H1 (cell line): ENCODE measurements at regions not wholly inside any gene's neighbourhood (a gene's known extent, or its start where the extent isn't known, plus 50 kb on each side); places are given as distances from the start of the nearest gene placed in this dataset.

Source experiments
- TF ChIP-seq, protein P1 (sequence below): fragments of 300-600 bp; sonication (generic); IDR thresholded peaks from 2 replicates; pipeline ENCODE4 v1.7.1; 2012; ENCODE audit warnings: low read length, moderate library complexity, mild to moderate bottlenecking, inconsistent platforms; ENCODE audit not compliant: insufficient replicate concordance

GRCh38 chr19:28880735-28881401 is 332.1 kb downstream of the UQCRFS1 start (continued):
- TF ChIP-seq, protein P1, sequence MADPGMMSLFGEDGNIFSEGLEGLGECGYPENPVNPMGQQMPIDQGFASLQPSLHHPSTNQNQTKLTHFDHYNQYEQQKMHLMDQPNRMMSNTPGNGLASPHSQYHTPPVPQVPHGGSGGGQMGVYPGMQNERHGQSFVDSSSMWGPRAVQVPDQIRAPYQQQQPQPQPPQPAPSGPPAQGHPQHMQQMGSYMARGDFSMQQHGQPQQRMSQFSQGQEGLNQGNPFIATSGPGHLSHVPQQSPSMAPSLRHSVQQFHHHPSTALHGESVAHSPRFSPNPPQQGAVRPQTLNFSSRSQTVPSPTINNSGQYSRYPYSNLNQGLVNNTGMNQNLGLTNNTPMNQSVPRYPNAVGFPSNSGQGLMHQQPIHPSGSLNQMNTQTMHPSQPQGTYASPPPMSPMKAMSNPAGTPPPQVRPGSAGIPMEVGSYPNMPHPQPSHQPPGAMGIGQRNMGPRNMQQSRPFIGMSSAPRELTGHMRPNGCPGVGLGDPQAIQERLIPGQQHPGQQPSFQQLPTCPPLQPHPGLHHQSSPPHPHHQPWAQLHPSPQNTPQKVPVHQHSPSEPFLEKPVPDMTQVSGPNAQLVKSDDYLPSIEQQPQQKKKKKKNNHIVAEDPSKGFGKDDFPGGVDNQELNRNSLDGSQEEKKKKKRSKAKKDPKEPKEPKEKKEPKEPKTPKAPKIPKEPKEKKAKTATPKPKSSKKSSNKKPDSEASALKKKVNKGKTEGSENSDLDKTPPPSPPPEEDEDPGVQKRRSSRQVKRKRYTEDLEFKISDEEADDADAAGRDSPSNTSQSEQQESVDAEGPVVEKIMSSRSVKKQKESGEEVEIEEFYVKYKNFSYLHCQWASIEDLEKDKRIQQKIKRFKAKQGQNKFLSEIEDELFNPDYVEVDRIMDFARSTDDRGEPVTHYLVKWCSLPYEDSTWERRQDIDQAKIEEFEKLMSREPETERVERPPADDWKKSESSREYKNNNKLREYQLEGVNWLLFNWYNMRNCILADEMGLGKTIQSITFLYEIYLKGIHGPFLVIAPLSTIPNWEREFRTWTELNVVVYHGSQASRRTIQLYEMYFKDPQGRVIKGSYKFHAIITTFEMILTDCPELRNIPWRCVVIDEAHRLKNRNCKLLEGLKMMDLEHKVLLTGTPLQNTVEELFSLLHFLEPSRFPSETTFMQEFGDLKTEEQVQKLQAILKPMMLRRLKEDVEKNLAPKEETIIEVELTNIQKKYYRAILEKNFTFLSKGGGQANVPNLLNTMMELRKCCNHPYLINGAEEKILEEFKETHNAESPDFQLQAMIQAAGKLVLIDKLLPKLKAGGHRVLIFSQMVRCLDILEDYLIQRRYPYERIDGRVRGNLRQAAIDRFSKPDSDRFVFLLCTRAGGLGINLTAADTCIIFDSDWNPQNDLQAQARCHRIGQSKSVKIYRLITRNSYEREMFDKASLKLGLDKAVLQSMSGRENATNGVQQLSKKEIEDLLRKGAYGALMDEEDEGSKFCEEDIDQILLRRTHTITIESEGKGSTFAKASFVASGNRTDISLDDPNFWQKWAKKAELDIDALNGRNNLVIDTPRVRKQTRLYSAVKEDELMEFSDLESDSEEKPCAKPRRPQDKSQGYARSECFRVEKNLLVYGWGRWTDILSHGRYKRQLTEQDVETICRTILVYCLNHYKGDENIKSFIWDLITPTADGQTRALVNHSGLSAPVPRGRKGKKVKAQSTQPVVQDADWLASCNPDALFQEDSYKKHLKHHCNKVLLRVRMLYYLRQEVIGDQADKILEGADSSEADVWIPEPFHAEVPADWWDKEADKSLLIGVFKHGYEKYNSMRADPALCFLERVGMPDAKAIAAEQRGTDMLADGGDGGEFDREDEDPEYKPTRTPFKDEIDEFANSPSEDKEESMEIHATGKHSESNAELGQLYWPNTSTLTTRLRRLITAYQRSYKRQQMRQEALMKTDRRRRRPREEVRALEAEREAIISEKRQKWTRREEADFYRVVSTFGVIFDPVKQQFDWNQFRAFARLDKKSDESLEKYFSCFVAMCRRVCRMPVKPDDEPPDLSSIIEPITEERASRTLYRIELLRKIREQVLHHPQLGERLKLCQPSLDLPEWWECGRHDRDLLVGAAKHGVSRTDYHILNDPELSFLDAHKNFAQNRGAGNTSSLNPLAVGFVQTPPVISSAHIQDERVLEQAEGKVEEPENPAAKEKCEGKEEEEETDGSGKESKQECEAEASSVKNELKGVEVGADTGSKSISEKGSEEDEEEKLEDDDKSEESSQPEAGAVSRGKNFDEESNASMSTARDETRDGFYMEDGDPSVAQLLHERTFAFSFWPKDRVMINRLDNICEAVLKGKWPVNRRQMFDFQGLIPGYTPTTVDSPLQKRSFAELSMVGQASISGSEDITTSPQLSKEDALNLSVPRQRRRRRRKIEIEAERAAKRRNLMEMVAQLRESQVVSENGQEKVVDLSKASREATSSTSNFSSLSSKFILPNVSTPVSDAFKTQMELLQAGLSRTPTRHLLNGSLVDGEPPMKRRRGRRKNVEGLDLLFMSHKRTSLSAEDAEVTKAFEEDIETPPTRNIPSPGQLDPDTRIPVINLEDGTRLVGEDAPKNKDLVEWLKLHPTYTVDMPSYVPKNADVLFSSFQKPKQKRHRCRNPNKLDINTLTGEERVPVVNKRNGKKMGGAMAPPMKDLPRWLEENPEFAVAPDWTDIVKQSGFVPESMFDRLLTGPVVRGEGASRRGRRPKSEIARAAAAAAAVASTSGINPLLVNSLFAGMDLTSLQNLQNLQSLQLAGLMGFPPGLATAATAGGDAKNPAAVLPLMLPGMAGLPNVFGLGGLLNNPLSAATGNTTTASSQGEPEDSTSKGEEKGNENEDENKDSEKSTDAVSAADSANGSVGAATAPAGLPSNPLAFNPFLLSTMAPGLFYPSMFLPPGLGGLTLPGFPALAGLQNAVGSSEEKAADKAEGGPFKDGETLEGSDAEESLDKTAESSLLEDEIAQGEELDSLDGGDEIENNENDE, result no peak
